GM18867 (cell line): ENCODE measurements at regions not wholly inside any gene's neighbourhood (a gene's known extent, or its start where the extent isn't known, plus 50 kb on each side); places are given as distances from the start of the nearest gene placed in this dataset.
"Not testable (repeated sequence)": the region's sequence is repeated elsewhere in the genome, so short reads cannot be mapped to it uniquely, and the experiment has no call there.

Source experiments
- ATAC-seq: cut with Tn5 transposase; IDR thresholded peaks from one replicate; pipeline ENCODE4 v1.9.1; 2021; ENCODE audit warnings: mild to moderate bottlenecking, moderate library complexity; ENCODE audit not compliant: unreplicated experiment

DNA sequence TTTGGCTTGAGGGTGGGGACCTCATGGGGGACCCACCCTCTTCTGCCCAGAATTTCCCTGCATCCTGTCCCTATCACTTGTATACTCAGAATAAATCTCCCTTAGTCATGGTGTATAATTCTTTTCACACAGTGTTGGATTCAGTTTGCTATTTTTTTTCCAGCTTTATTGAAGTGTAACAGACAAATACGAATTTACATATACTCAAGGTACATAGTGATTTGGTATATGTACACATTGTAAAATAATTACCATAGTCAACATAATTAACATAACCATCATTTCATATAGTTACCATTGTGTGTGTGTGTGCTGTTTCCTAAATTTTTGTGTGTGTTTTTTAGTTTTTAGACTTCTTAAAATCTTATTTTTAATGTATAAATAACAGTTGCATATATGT, 269.9 kb downstream of the CNTNAP3 start:
- not testable (repeated sequence) for ATAC-seq

DNA sequence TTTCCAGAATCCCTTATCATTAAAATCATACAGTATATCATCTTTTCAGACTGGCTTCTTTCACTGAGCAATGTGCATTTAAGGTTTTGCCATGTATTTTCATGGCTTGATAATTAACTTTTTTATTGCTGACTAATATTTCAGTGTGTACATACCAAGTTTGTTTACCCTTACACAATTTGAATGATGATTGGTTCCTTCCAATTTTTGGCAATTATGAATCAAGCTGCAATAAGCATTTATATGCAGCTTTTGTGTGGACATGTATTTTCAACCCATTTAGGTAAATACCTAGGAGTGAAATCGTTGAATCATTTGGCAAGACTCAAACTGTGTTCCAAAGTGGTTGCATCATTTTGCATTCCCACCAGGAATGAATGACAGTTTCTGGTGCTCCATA, 272.8 kb downstream of the CNTNAP3 start:
- not testable (repeated sequence) for ATAC-seq

DNA sequence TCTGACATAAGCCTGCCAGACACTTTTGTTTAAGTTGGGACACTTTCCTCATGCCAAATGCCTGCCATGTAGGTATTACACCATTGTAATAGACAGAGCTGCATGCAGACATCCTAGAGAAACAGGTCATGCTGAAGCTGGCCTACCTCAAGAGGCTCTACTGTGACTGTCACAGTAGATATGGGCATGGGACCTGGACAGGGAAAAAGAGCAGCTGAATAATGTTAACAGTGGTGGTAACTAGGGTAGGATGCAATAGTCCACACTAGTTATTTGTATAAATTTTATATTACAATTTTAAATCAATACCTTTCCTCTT, 273.2 kb downstream of the CNTNAP3 start:
- not testable (repeated sequence) for ATAC-seq

DNA sequence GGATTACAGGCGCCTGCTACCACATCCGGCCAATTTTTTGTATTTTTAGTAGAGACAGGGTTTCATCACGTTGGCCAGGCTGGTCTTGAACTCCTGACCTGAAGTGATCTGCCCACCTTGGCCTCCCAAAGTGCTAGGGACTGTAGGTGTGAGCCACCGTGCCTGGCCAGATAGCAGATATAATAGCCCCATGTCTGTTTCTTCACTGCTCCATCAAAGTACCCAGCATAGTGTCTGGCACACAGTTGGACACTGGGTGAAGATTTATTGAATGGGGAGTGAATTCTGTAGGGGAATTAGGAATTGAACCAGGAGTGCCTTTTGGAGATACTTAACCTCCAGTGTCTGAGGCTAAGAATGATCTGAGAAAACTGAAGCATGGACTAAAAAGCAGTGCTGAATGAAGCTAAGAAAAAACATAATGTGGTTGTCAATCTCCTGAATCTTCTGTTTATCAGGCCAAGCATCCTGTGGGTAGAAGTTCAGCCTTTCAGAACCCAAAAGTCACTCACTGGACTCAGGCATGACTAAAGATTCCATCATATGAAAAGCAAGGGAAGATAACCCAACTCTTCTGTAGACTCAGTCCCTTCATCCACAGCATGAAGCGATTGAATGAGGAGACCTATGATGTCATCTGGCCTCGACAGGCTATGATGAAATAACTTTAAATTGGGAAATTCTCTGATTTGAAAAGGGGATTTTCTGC, 273.7 kb downstream of the CNTNAP3 start:
- ATAC-seq, result not testable (repeated sequence)

DNA sequence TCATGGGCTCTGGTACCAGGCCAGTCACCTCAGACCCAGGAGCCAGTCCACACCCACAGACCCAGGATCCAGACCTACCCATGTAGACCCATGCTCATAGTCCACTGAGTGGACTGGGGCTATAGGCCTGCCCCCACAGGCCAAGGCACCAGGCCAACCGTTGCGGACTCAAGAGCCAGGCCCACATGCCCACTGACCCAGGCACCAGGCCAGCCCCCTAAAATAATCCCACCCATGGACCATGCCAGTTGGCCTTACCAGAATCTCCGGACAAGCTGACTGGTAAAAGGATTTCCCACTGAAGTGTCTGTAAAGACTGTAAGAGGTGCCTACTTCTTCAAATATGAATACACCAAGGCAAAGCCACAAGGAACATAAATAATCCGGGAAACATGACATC, 278.2 kb downstream of the CNTNAP3 start:
- not testable (repeated sequence) for ATAC-seq

DNA sequence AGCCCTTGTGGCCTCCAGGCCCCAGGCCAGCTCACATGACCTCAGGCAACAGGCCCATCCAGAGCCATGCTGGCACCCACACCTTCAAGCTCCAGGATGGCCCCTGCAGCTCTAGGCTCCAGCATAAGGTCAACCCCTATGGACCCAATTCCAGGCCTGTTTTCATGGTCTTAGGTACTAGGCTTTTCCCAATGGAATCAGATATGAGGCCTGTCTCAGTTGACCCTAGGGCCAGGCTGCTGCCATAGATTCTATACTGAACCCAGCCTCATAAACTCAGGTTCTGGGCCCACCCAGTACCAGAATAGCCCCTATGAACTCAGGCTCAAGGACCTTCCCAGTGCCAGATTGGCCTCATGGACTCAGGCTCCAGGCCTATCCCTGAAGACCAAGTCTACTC, 278.6 kb downstream of the CNTNAP3 start:
- ATAC-seq, result not testable (repeated sequence)

DNA sequence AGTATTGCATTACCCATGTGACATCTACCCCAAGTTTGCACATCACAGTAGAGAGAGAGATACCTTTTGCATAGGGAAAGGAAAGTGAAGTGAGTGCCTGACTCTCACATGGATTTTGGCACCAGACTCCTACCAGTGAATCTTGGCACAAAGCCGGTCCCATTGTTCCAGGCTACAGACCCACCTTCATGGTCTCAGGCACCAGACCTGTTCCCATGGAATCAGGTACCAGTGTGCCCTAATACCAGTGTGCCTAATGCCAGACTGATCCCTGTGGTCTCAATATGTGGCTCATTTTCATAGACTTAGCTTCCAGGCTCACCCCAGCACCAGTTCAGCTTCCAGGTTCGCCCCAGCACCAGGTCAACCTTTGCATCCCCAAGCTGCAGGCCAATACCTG, 279.1 kb downstream of the CNTNAP3 start:
- not testable (repeated sequence) for ATAC-seq

DNA sequence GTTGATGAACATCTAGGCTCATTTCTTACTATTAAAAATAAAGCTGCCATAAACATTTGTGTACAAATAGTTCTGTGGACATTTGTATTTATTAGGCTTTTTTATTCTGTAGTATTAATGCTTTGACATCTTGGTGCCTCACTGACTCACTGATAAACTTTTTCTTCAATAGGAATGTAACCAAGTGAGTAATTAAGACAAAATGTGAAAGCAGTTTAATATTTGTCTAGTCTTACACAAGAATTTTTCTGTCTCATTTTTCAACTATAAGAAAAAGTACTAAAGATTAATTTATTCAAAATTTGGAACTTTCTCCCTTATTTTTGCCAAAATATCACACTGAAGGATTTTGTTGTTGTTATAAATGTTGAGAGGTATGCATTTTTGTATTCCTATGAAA, 282.2 kb downstream of the CNTNAP3 start:
- not testable (repeated sequence) for ATAC-seq

DNA sequence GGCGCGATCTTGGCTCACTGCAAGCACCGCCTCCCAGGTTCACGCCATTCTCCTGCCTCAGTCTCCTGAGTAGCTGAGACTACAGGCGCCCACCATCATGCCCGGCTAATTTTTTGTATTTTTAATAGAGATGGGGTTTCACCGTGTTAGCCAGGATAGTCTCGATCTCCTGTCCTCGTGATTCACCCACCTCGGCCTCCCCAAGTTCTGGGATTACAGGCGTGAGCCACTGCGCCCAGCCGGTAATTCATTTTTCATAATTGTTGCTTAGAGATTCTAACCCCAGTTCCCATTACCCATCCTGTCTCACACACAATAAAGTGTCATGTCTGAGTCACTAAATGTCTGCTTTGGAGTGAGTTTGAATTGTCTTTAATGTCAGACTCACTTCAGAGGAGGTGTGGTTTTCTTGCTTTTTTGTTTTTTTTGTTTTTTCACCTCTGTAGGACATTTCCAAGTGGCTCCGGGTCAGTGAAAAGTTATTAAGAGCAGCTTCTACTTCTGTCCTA, 281.2 kb upstream of the FAM240B start:
- not testable (repeated sequence) for ATAC-seq

DNA sequence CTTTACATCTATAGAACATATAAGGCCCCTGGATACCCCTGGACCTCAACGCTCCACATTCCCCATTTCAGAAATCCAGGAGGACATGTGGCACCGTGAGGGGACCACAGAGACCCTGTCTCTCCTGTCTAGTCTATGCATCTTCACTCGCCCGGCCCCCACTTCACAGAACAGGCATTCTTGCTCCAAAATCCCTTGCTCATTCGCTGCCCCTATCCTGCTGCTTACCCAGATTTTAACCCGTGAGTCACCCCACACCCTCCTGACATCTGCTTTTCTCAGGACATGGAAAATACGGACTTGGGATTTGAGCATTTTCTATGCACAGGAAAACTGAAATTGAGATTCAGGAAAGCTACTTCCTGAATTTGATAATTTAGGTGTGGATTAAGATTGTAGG, 279.3 kb upstream of the FAM240B start:
- not testable (repeated sequence) for ATAC-seq

DNA sequence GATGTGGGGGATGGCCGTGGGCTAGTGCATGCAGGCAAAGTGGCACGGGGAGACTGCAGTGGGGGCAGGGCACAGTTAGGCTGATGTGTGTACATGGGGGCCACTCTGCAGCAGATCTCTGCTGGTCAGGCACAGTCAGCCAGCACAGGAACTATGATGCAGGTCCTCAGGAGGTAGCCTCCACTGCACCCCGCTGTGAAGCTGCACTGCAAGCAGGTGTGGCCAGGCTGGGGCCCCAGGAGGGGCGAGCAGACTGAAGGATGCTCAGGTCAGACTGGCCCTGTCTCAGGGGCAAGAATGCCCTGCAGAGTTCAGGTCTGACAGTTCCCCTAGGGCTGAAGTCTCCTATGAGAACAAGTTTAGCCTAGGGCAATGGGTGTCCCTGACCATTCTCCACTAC, 273.8 kb upstream of the FAM240B start:
- ATAC-seq, result not testable (repeated sequence)

DNA sequence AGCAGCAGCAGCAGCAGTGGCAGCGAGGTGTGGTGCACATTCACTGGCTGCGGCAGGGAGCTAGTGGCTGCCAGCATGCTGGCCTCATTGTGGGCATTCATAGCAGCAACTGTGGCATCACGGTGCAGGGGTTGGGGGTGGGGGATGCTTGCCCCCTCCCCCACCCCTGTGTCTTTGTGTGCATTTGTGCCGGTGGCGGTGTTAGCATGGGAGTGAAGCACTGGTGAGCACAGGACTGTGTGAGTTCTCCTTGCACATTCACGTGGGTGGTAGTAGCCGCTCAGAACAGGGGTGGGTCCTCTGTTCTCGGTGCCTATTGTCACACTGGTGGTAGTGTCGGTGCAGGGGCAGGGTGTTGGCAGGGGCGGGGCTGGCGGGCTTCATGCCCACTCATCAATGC, 273.2 kb upstream of the FAM240B start:
- ATAC-seq, result not testable (repeated sequence)

DNA sequence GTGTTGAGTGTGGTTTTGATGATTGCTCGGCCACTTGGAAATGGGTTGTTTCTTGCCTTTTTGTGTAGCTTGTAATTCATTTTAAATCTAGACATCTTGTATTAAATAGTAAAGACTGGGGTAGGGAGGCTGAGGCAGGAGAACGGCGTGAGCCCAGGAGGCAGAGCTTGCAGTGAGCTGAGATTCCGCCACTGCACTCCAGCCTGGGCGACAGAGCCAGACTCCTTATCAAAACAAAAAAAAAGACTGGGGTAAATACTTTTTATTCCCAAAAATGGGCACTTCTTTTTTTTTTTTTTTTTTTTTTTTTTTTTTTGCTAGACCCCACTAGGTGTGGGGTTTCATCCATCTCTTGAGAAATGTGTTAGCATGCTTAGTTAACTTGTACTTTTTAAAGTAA, 258.8 kb upstream of the FAM240B start:
- not testable (repeated sequence) for ATAC-seq

DNA sequence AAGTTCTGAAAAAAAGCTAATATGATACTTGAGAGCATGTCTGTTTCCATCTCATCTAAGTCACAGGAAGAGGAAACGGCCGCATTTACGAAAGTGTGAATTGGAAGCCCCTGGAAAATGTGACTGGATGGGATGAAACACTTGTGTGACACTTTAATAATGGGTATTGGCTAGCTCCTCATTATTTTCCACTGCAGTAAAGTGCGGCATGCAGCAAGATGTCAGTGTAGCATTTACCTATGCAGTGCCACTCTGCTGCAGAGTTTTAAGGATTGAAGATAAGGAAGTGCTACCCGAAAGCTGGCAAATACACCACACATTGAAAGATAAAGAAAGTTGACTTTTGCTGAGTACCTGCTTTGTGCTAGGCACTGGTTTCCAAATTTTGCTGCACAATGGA, 249.5 kb upstream of the FAM240B start:
- ATAC-seq, result not testable (repeated sequence)

DNA sequence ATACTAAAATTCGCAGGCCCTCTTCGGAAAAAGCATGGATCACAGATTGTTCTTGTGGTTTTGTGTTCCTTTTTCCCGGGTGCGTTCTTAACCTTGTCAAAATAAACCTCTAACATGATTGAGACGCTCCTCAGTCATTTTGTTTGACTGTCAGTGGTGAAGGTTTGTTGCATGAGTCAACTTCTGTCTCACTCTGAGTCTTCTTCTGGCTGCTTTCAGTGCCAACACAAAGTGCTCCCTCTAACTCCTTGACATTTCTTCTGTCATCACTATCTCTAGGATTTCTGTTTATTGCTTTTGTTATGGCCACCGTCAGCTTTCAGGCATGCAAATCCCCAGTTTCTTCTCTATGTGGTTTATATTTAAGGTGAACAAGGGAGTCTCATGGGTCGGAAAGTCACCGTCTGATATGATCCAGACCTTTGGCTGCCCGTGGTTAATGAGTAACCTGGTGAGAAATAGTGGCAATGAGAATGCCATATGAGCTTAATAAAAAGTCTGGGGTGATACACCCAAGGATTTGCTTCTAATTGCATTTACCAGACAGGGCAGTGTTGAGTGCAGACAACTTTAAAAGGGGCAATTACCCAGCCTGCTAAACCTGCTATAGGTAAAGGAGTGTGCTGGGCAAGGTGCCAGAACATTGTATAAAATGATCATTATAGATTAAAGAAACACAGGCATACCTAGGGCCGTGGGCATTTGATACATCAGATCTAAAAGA, 248.9 kb upstream of the FAM240B start:
- ATAC-seq, result not testable (repeated sequence)

DNA sequence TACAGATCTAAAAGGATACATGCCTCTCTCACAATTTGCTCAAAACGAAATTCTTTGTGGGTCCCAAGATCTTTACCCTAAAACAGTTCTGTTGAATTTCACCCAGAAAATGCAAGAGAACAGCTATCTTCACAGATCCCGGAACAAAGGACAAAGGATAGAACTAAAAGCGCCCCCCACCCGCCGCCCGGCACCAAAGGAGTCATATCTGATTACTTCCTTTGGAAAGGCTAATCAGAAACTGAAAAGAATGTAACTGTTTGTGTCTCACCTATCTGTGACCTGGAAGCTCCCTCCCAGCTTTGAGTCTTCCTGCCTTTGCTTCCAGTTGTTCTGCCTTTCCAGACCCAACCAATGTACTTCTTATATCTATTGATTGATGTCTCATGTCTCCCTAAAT, 247.9 kb upstream of the FAM240B start:
- ATAC-seq, result not testable (repeated sequence)

DNA sequence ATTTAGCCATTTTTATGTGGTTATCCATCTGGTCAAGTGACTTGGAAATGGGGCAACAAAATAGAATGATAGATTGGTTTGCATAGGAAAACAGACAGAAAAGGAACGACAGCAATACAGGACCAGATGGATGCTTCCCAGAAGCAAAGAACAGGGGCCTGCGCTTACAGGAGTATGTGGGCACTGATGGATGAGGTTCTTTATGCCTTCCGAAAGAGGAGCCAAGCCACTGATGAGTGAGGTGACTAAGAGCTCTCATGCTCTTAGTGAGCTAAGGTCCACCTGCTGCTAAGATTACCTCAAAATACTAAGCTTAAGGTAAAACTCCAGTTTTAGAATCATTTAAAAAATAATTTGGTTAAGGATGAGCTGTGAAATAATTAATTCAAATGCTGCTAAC, 247.4 kb upstream of the FAM240B start:
- not testable (repeated sequence) for ATAC-seq

DNA sequence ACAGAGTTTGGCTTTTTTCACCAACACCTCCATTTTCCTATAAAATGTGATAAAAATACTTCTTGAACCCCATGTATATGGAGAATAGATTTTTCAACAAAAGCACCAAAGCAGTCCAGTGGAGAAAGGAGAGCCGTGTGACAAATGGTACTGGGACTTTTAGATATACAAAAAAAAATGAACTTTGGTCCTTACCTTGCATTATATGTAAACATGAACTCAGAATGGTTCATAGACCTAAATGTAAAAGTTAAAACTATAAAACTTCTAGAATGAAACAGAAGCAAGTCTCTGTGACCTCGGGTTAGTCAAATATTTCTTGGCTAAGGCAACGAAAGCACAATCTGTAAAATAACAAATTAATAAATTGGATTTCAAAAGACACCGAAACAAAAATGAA, 239.9 kb upstream of the FAM240B start:
- ATAC-seq, result not testable (repeated sequence)

DNA sequence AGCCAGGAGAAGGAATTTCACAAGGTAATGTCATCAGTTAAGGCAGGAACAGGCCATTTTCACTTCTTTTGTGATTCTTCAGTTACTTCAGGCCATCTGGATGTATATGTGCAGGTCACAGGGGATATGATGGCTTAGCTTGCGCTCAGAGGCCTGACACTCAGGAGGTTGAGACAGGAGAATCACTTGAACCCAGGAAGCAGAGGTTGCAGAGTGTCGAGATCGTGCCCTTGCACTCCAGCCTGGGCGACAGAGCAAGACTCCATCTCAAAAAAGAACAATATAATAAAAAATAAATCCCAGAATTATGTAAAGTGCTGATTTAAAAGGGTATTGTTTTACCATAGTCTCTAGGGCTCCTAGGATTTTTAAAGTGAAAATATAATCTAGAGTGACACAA, 235.9 kb upstream of the FAM240B start:
- ATAC-seq, result not testable (repeated sequence)

DNA sequence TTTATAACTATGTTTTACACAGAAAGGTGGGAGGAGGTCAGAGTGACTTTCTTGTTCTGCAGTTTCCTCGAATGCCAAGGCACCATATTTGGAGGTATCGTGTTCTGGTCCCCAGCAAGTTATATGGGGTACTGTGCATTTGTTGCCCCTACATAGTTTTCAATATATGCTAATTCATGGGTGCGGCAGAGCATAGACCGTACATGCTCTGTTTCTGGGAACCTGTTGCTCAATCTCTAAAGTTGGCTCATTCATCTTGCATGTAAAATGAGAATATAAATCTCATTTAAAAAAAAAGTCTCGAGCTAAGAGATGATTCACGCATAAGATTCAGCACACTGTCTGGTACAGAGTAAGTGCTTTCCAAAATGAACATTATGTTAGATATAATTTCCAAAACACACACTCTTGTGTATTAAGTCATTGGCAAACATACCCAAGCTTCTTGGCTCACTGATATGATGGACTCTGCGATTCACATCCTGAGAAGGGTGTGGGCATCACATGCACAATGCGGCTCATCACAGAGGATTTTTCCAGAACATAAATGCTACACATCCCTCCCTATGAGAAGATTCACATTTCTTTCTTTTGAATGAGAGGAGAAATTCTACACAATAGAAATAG, 232.9 kb upstream of the FAM240B start:
- not testable (repeated sequence) for ATAC-seq

DNA sequence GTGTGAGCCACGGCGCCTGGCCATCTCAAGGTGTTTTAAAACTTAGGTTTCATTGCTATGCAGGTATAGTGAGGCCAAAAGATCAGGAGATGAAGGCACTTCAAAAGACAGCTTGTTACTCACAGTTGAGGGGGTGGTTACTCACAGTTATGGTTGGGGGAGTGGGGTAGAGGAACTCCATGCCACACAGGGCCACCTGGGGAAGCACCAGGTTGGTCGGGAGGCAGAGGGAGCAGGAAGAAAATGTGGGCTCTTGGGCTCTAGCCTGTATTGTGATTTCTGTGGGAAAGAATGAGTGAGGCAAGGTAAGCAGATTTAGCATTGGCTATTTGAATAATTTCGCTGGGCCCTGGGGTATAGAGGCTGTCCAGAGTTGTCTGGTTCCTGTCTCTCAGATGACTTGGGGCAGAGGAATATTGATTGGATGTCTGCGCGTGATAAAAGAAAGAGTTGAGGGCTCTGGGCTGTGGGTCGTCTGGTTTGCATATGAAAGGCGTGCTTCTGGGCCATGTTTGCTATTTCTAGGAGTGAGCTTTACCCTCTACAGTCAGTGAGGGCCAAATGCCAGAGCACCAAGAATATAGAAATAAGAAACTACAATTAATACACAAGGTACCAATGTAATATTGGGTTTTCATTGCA, 226.1 kb upstream of the FAM240B start:
- not testable (repeated sequence) for ATAC-seq
